ENCODE measurements at regions not wholly inside any gene's neighbourhood (a gene's known extent, or its start where the extent isn't known, plus 50 kb on each side); places are given as distances from the start of the nearest gene placed in this dataset.

GRCh38 chr3:18103591-18103990 lies 321.5 kb downstream of the SATB1 start:
- Histone ChIP-seq H3K9me3 (no peaks in the 10 kb centered on the region), H3K27ac (no peak overlapping the region), H3K27me3 (no peaks in the 10 kb centered on the region), H3K36me3 (no peaks in the 10 kb centered on the region), H3K4me1 (no peaks in the 10 kb centered on the region), H3K4me3 (replicated peaks in 1 of 3) (no peak overlapping the region)
- DNase-seq = no peak
- TF ChIP-seq CTCF (IDR thresholded peaks at IDR 0.05) (no peak), POLR2A (IDR thresholded peaks at IDR 0.05) (no peak)
- intact Hi-C loops (cut with DNase I) = no loop called here
- 94% methylated on average over 3 of the region's 3 CpGs for WGBS, 2 donors

GRCh38 chr3:18100121-18100520 lies 325.0 kb downstream of the SATB1 start:
- Histone ChIP-seq H3K27me3 (no peaks in the 10 kb centered on the region), H3K9me3 (no peaks in the 10 kb centered on the region), H3K27ac (no peak overlapping the region), H3K36me3 (no peaks in the 10 kb centered on the region), H3K4me1 (no peaks in the 10 kb centered on the region), H3K4me3 (replicated peaks in 1 of 3) (no peak overlapping the region)
- DNase-seq = no peak
- intact Hi-C loops (cut with DNase I) = no loop called here
- TF ChIP-seq CTCF (IDR thresholded peaks at IDR 0.05) (no peak), POLR2A (IDR thresholded peaks at IDR 0.05) (no peak)

- no peak overlapping the region for H3K27ac ChIP-seq
- no peaks in the 10 kb centered on the region for H3K27me3 ChIP-seq
- no peaks in the 10 kb centered on the region for H3K9me3 ChIP-seq
- H3K4me1 ChIP-seq = no peaks in the 10 kb centered on the region
- no peaks in the 10 kb centered on the region for H3K36me3 ChIP-seq
- 77 to 81% methylated on average over 5 of the region's 5 CpGs for WGBS, 2 donors
- DNase-seq = no peak
- intact Hi-C loops (cut with DNase I) = no loop called here
- H3K4me3 ChIP-seq (replicated peaks in 1 of 3) = no peak overlapping the region
- no peak for TF ChIP-seq CTCF (IDR thresholded peaks at IDR 0.05)
- no peak for TF ChIP-seq POLR2A (IDR thresholded peaks at IDR 0.05)
These were observed 325.5 kb downstream of the SATB1 start for GRCh38 chr3:18099611-18100010.

- Histone ChIP-seq H3K36me3 (no peaks in the 10 kb centered on the region), H3K9me3 (no peaks in the 10 kb centered on the region), H3K4me3 (replicated peaks in 1 of 3) (no peak overlapping the region), H3K4me1 (no peaks in the 10 kb centered on the region), H3K27me3 (no peaks in the 10 kb centered on the region), H3K27ac (no peak overlapping the region)
- no peak for TF ChIP-seq CTCF (IDR thresholded peaks at IDR 0.05)
- no peak for TF ChIP-seq POLR2A (IDR thresholded peaks at IDR 0.05)
- intact Hi-C loops (cut with DNase I) = no loop called here
- no peak for DNase-seq
- WGBS, 2 donors = 88 to 90% methylated on average over 6 of the region's 6 CpGs
These were observed 326.1 kb downstream of the SATB1 start for GRCh38 chr3:18098960-18099587.

GRCh38 chr3:18097989-18098388 lies 327.1 kb downstream of the SATB1 start:
- H3K36me3 ChIP-seq = no peaks in the 10 kb centered on the region
- H3K9me3 ChIP-seq = no peaks in the 10 kb centered on the region
- no peak overlapping the region for H3K27ac ChIP-seq
- H3K4me1 ChIP-seq = no peaks in the 10 kb centered on the region
- H3K4me3 ChIP-seq (replicated peaks in 1 of 3) = no peak overlapping the region
- WGBS, 2 donors = 88% methylated on average over 3 of the region's 3 CpGs
- TF ChIP-seq CTCF (IDR thresholded peaks at IDR 0.05) (no peak), POLR2A (IDR thresholded peaks at IDR 0.05) (no peak)
- DNase-seq = no peak
- intact Hi-C loops (cut with DNase I) = no loop called here
- H3K27me3 ChIP-seq = no peaks in the 10 kb centered on the region
